Loucy (cell line): ENCODE measurements at regions not wholly inside any gene's neighbourhood (a gene's known extent, or its start where the extent isn't known, plus 50 kb on each side); places are given as distances from the start of the nearest gene placed in this dataset.

ENCODE experiments used
- H2AFZ ChIP-seq: fragments of 200-600 bp; sonication (generic); 2 replicates; pipeline ENCODE4 v1.6.0; 2016; ENCODE audit warnings: antibody characterized with exemption, mild to moderate bottlenecking, low read length, moderate library complexity
- H3F3A ChIP-seq: fragments of 200-600 bp; 2 replicates; pipeline ENCODE4 v1.6.0; 2016; ENCODE audit warnings: antibody characterized with exemption, low read depth, mild to moderate bottlenecking
- H3K27me3 ChIP-seq: fragments of 200-600 bp; sonication (generic); 2 replicates; pipeline ENCODE4 v1.6.1; 2014; ENCODE audit warnings: low read length, mild to moderate bottlenecking; ENCODE audit not compliant: insufficient read depth, poor library complexity, severe bottlenecking
- H3K36me3 ChIP-seq: fragments of 200-600 bp; sonication (generic); 2 replicates; pipeline ENCODE4 v1.6.1; 2016; ENCODE audit warnings: low read length; ENCODE audit not compliant: insufficient read depth
- H3K4me1 ChIP-seq: fragments of 200-600 bp; sonication (generic); 2 replicates; pipeline ENCODE4 v1.5.1; 2014; ENCODE audit warnings: low read length, mild to moderate bottlenecking; ENCODE audit not compliant: insufficient read depth, poor library complexity, severe bottlenecking
- H3K4me2 ChIP-seq: fragments of 200-600 bp; sonication (generic); 2 replicates; pipeline ENCODE4 v1.6.0; 2014; ENCODE audit warnings: antibody characterized with exemption, low read length, low read depth, mild to moderate bottlenecking; ENCODE audit not compliant: poor library complexity, severe bottlenecking
- H3K4me3 ChIP-seq: fragments of 200-600 bp; sonication (generic); 2 replicates; pipeline ENCODE4 v1.5.1; 2014; ENCODE audit warnings: low read length, mild to moderate bottlenecking, mixed read lengths; ENCODE audit not compliant: poor library complexity, severe bottlenecking
- H3K79me2 ChIP-seq: fragments of 200-600 bp; sonication (generic); 2 replicates; pipeline ENCODE4 v1.6.1; 2014; ENCODE audit warnings: low read length; ENCODE audit not compliant: insufficient read depth
- H3K9ac ChIP-seq: fragments of 200-600 bp; sonication (generic); 2 replicates; pipeline ENCODE4 v1.6.0; 2014; ENCODE audit warnings: mild to moderate bottlenecking, low read depth, low read length, moderate library complexity; ENCODE audit not compliant: poor library complexity, severe bottlenecking
- H3K9me2 ChIP-seq: fragments of 200-600 bp; sonication (generic); replicated peaks from 2 replicates; pipeline ENCODE4 v1.6.1; 2016; ENCODE audit warnings: low read depth, low read length, mixed read lengths
- H3K9me3 ChIP-seq: fragments of 200-600 bp; sonication (generic); 2 replicates; pipeline ENCODE4 v1.6.1; 2014; ENCODE audit warnings: mild to moderate bottlenecking, antibody characterized with exemption, low read length, low read depth; ENCODE audit not compliant: insufficient read depth
- H4K20me1 ChIP-seq: fragments of 200-600 bp; sonication (generic); 2 replicates; pipeline ENCODE4 v1.6.0; 2014; ENCODE audit warnings: antibody characterized with exemption, low read length, mild to moderate bottlenecking; ENCODE audit not compliant: insufficient read depth, poor library complexity, severe bottlenecking
- CTCF ChIP-seq: fragments of 200-600 bp; sonication (generic); conservative IDR thresholded peaks from 2 replicates; pipeline ENCODE4 v1.5.1; 2014; ENCODE audit warnings: mild to moderate bottlenecking, antibody characterized with exemption, low read length
- EZH2phosphoT487 ChIP-seq: fragments of 200-600 bp; IDR thresholded peaks from 2 replicates; pipeline ENCODE4 v1.6.1; 2018; ENCODE audit warnings: antibody characterized with exemption, mild to moderate bottlenecking, moderate library complexity, borderline replicate concordance

GRCh38 chr9:1271367-1271766 lies 221.2 kb downstream of the DMRT2 start:
- Histone ChIP-seq H3K36me3 (no peaks in the 10 kb centered on the region), H3K9ac (no peak overlapping the region), H4K20me1 (no peaks in the 10 kb centered on the region), H3K79me2 (no peaks in the 10 kb centered on the region), H3K9me2 (no peaks in the 10 kb centered on the region), H3K4me2 (peak overlapping the region; percentile 30), H3K4me3 (no peak overlapping the region), H3K4me1 (peaks cover 30% of the 10 kb centered on the region), H3K9me3 (no peaks in the 10 kb centered on the region), H2AFZ (peak overlapping the region; percentile 22; the same call in 1 of the 2 replicates), H3K27me3 (no peaks in the 10 kb centered on the region), H3F3A (0 out of 2 replicates have a peak, but pooled peaks cover 4% of the 10 kb centered on the region)
- no peak for TF ChIP-seq EZH2phosphoT487

GRCh38 chr9:1271786-1272185 lies 221.6 kb downstream of the DMRT2 start:
- no peaks in the 10 kb centered on the region for H4K20me1 ChIP-seq
- H3K4me2 ChIP-seq, result no peak overlapping the region
- no peaks in the 10 kb centered on the region for H3K9me2 ChIP-seq
- no peaks in the 10 kb centered on the region for H3K36me3 ChIP-seq
- 0 out of 2 replicates have a peak, but pooled peaks cover 4% of the 10 kb centered on the region for H3F3A ChIP-seq
- no peaks in the 10 kb centered on the region for H3K27me3 ChIP-seq
- no peak overlapping the region for H3K9ac ChIP-seq
- no peaks in the 10 kb centered on the region for H3K79me2 ChIP-seq
- peaks cover 30% of the 10 kb centered on the region for H3K4me1 ChIP-seq
- TF ChIP-seq CTCF, result no peak
- no peak for TF ChIP-seq EZH2phosphoT487
- H3K4me3 ChIP-seq, result no peak overlapping the region
- H3K9me3 ChIP-seq, result no peaks in the 10 kb centered on the region
- peak overlapping the region; percentile 22; the same call in 1 of the 2 replicates for H2AFZ ChIP-seq

- Histone ChIP-seq H2AFZ (no peak overlapping the region), H3K27me3 (no peaks in the 10 kb centered on the region), H3K9ac (no peak overlapping the region), H4K20me1 (no peaks in the 10 kb centered on the region), H3K4me2 (no peak overlapping the region), H3K79me2 (no peaks in the 10 kb centered on the region), H3K4me1 (peaks cover 30% of the 10 kb centered on the region), H3K9me3 (no peaks in the 10 kb centered on the region), H3F3A (0 out of 2 replicates have a peak, but pooled peaks cover 4% of the 10 kb centered on the region), H3K36me3 (no peaks in the 10 kb centered on the region), H3K9me2 (no peaks in the 10 kb centered on the region), H3K4me3 (no peak overlapping the region)
- TF ChIP-seq EZH2phosphoT487 (no peak), CTCF (no peak)
Observed at GRCh38 chr9:1272488-1272887, 222.3 kb downstream of the DMRT2 start.

- no peaks in the 10 kb centered on the region for H4K20me1 ChIP-seq
- H3K4me1 ChIP-seq, result peaks cover 30% of the 10 kb centered on the region
- H3K4me2 ChIP-seq, result peak overlapping the region; percentile 61
- H3K36me3 ChIP-seq, result no peaks in the 10 kb centered on the region
- H2AFZ ChIP-seq, result peak overlapping the region; percentile 42; the same call in 1 of the 2 replicates
- 0 out of 2 replicates have a peak, but pooled peaks cover 4% of the 10 kb centered on the region for H3F3A ChIP-seq
- peak overlapping the region; percentile 26 for H3K9ac ChIP-seq
- H3K4me3 ChIP-seq, result peak overlapping the region; percentile 47
- H3K9me3 ChIP-seq, result no peaks in the 10 kb centered on the region
- TF ChIP-seq EZH2phosphoT487 (no peak), CTCF (no peak)
- no peaks in the 10 kb centered on the region for H3K79me2 ChIP-seq
- no peaks in the 10 kb centered on the region for H3K27me3 ChIP-seq
- no peaks in the 10 kb centered on the region for H3K9me2 ChIP-seq
Observed at GRCh38 chr9:1273859-1274258, 223.7 kb downstream of the DMRT2 start.
